ENCODE measurements at regions not wholly inside any gene's neighbourhood (a gene's known extent, or its start where the extent isn't known, plus 50 kb on each side); places are given as distances from the start of the nearest gene placed in this dataset.
"Not testable (repeated sequence)": the region's sequence is repeated elsewhere in the genome, so short reads cannot be mapped to it uniquely, and the experiment has no call there.

- H3K4me3 ChIP-seq (ENCODE audit: low read depth, low read length): no peak overlapping the region
- TF ChIP-seq CTCF (IDR thresholded peaks at IDR 0.05; ENCODE audit: low read depth, low read length): no peak
Observed at GRCh38 chr7:32221056-32221455, 150.8 kb upstream of the PDE1C start.

GRCh38 chr7:32219831-32220230 lies 149.6 kb upstream of the PDE1C start:
- not testable (repeated sequence) for H3K4me3 ChIP-seq (ENCODE audit: low read depth, low read length)

- H3K4me3 ChIP-seq (ENCODE audit: low read depth, low read length): no peak overlapping the region
- no peak for TF ChIP-seq CTCF (IDR thresholded peaks at IDR 0.05; ENCODE audit: low read depth, low read length)
Observed at GRCh38 chr7:32219416-32219815, 149.2 kb upstream of the PDE1C start.

GRCh38 chr7:32218741-32219288 lies 148.6 kb upstream of the PDE1C start:
- no peak overlapping the region for H3K4me3 ChIP-seq (ENCODE audit: low read depth, low read length)
- no peak for TF ChIP-seq CTCF (IDR thresholded peaks at IDR 0.05; ENCODE audit: low read depth, low read length)

GRCh38 chr7:32218154-32218467 lies 147.9 kb upstream of the PDE1C start:
- no peak overlapping the region for H3K4me3 ChIP-seq (ENCODE audit: low read depth, low read length)
- no peak for TF ChIP-seq CTCF (IDR thresholded peaks at IDR 0.05; ENCODE audit: low read depth, low read length)

- no peak overlapping the region for H3K4me3 ChIP-seq (ENCODE audit: low read depth, low read length)
- no peak for TF ChIP-seq CTCF (IDR thresholded peaks at IDR 0.05; ENCODE audit: low read depth, low read length)
Observed at GRCh38 chr7:32217341-32218153, 147.3 kb upstream of the PDE1C start.

- no peak overlapping the region for H3K4me3 ChIP-seq (ENCODE audit: low read depth, low read length)
- no peak for TF ChIP-seq CTCF (IDR thresholded peaks at IDR 0.05; ENCODE audit: low read depth, low read length)
Observed at GRCh38 chr7:32216759-32217158, 146.6 kb upstream of the PDE1C start.

- TF ChIP-seq CTCF (IDR thresholded peaks at IDR 0.05; ENCODE audit: low read depth, low read length): no peak
- no peak overlapping the region for H3K4me3 ChIP-seq (ENCODE audit: low read depth, low read length)
Observed at GRCh38 chr7:32215697-32216096, 145.5 kb upstream of the PDE1C start.
